CD14-positive monocyte (primary cell): ENCODE measurements at regions not wholly inside any gene's neighbourhood (a gene's known extent, or its start where the extent isn't known, plus 50 kb on each side); places are given as distances from the start of the nearest gene placed in this dataset.

Source experiments
- DNase-seq, 3 donors: peaks; one replicate each; pipeline ENCODE4 v3.0.0-alpha.2; 2011 to 2022
- H2AFZ ChIP-seq: 2 replicates; pipeline ENCODE4 v1.6.0; 2012; ENCODE audit warnings: mild to moderate bottlenecking, low read depth, low read length, inconsistent platforms; ENCODE audit not compliant: insufficient read depth, poor library complexity, severe bottlenecking
- H3K27ac ChIP-seq, 2 donors: 1 replicate in 1 of 2; 2 replicates in 1 of 2; pipeline ENCODE4 v1.5.1; 2012 to 2013; ENCODE audit warnings: low read length in 2 of 2, control low read depth in 1 of 2, inconsistent platforms in 1 of 2, low read depth in 1 of 2, mild to moderate bottlenecking in 1 of 2
- H3K27me3 ChIP-seq, 2 donors: one replicate each; pipeline versions ENCODE4 v1.6.0 to v1.6.1; 2011 to 2013; ENCODE audit warnings: low read length in 2 of 2; ENCODE audit not compliant: control insufficient read depth in 2 of 2, insufficient read depth in 2 of 2
- H3K36me3 ChIP-seq, 2 donors: replicated peaks in 1 of 2; 1 replicate in 1 of 2; 2 replicates in 1 of 2; pipeline versions ENCODE4 v1.5.1 to v1.6.1; 2012 to 2013; ENCODE audit warnings: low read length in 2 of 2, control low read depth in 1 of 2, inconsistent platforms in 1 of 2, mild to moderate bottlenecking in 1 of 2; ENCODE audit not compliant: insufficient read depth in 2 of 2, control insufficient read depth in 1 of 2
- H3K4me1 ChIP-seq, 2 donors: 1 replicate in 1 of 2; 2 replicates in 1 of 2; pipeline versions ENCODE4 v1.5.1 to v1.6.1; 2012 to 2013; ENCODE audit warnings: low read length in 2 of 2, control low read depth in 1 of 2, inconsistent platforms in 1 of 2, mild to moderate bottlenecking in 1 of 2, moderate library complexity in 1 of 2; ENCODE audit not compliant: insufficient read depth in 2 of 2, control insufficient read depth in 1 of 2
- H3K4me2 ChIP-seq: replicated peaks from 2 replicates; pipeline ENCODE3; 2012; ENCODE audit warnings: low read length, moderate library complexity, mild to moderate bottlenecking; ENCODE audit not compliant: poor library complexity, severe bottlenecking; ENCODE audit errors: extremely low read depth
- H3K4me3 ChIP-seq, 3 experiments: fragments of 200-600 bp in 1 of 3; sonication (generic) in 1 of 3; replicated peaks in 1 of 3; 1 replicate in 2 of 3; 2 replicates in 1 of 3; pipeline ENCODE4 v1.5.1; 2011 to 2013; ENCODE audit warnings: low read length in 3 of 3, mild to moderate bottlenecking in 3 of 3, control low read depth in 2 of 3, low read depth in 2 of 3, inconsistent platforms in 1 of 3, moderate library complexity in 1 of 3
- H3K79me2 ChIP-seq: 2 replicates; pipeline ENCODE4 v1.6.0; 2012; ENCODE audit warnings: mild to moderate bottlenecking, control low read depth, inconsistent platforms, low read length, moderate library complexity; ENCODE audit not compliant: insufficient read depth
- H3K9ac ChIP-seq: 2 replicates; pipeline ENCODE4 v1.6.0; 2017; ENCODE audit warnings: low read length, mild to moderate bottlenecking; ENCODE audit not compliant: insufficient read depth, poor library complexity, severe bottlenecking
- H3K9me3 ChIP-seq, 2 donors: replicated peaks in 1 of 2; 1 replicate in 1 of 2; 2 replicates in 1 of 2; pipeline versions ENCODE4 v1.5.1 to v1.6.1; 2012 to 2013; ENCODE audit warnings: low read length in 2 of 2, control low read depth in 1 of 2; ENCODE audit not compliant: control insufficient read depth in 1 of 2, insufficient read depth in 1 of 2
- H4K20me1 ChIP-seq: 2 replicates; pipeline ENCODE4 v1.6.0; 2012; ENCODE audit warnings: mild to moderate bottlenecking, low read length, control low read depth, moderate library complexity; ENCODE audit not compliant: insufficient read depth
- H3K27ac Mint-ChIP-seq, 7 donors: one replicate each; pipeline ENCODE4 v1.8.0; 2020; ENCODE audit warnings: mild to moderate bottlenecking in 7 of 7, mixed read lengths in 7 of 7, moderate library complexity in 6 of 7, inconsistent platforms in 2 of 7
- H3K27me3 Mint-ChIP-seq, 3 donors: one replicate each; pipeline ENCODE4 v1.8.0; 2021 to 2022; ENCODE audit warnings: low read depth in 3 of 3, mild to moderate bottlenecking in 3 of 3, mixed read lengths in 3 of 3, moderate library complexity in 3 of 3, inconsistent platforms in 1 of 3
- H3K36me3 Mint-ChIP-seq, 2 donors: one replicate each; pipeline ENCODE4 v1.8.0; 2020; ENCODE audit warnings: mixed read lengths in 2 of 2, inconsistent platforms in 1 of 2, mild to moderate bottlenecking in 1 of 2
- H3K4me1 Mint-ChIP-seq: one replicate; pipeline ENCODE4 v1.8.0; 2020; ENCODE audit warnings: mild to moderate bottlenecking, mixed read lengths
- H3K4me3 Mint-ChIP-seq, 2 donors: one replicate each; pipeline ENCODE4 v1.8.0; 2020; ENCODE audit warnings: mild to moderate bottlenecking in 2 of 2, mixed read lengths in 2 of 2, moderate library complexity in 1 of 2
- H3K9me3 Mint-ChIP-seq, 7 donors: one replicate each; pipeline ENCODE4 v1.8.0; 2020 to 2022; ENCODE audit warnings: mixed read lengths in 7 of 7, mild to moderate bottlenecking in 6 of 7, moderate library complexity in 6 of 7, inconsistent platforms in 2 of 7
- CTCF ChIP-seq: fragments of 200-600 bp; IDR thresholded peaks from one replicate; pipeline ENCODE4 v1.8.0; 2022; ENCODE audit warnings: antibody characterized with exemption, mild to moderate bottlenecking
- WGBS: methylation state at CpG from one replicate; pipeline ENCODE4 v1.1.5; 2013; ENCODE audit warnings: missing lambda C conversion rate; ENCODE audit not compliant: insufficient coverage; 5-methylcytosine and 5-hydroxymethylcytosine counted together
- intact Hi-C, 2 donors: fragments of 100-400 bp; cut with micrococcal nuclease; formaldehyde crosslinking; loops; one replicate each; pipeline versions ENCODE4 v1.15.0 to v1.15.1; 2023

- whole genome bisulfite sequencing, result no CpG with 5 or more reads among the region's 4 CpGs
- no peak overlapping the region for H3K27ac Mint-ChIP-seq
Observed at GRCh38 chr4:166341992-166342391, 469.0 kb downstream of the TLL1 start.

GRCh38 chr4:166363198-166363597 is 490.2 kb downstream of the TLL1 start:
- intact Hi-C loops, result no loop called here
- Histone ChIP-seq H3K79me2 (no peaks in the 10 kb centered on the region), H3K9me3 (no peaks in the 10 kb centered on the region), H4K20me1 (no peaks in the 10 kb centered on the region), H3K4me1 (no peaks in the 10 kb centered on the region), H3K36me3 (no peaks in the 10 kb centered on the region), H3K9ac (no peak overlapping the region), H3K4me3 (no peak overlapping the region), H3K27me3 (no peaks in the 10 kb centered on the region), H3K27ac (no peak overlapping the region), H2AFZ (no peak overlapping the region), H3K4me2 (no peak overlapping the region)
- WGBS, result no CpG with 5 or more reads among the region's 2 CpGs
- Mint-ChIP-seq H3K9me3 (peaks cover 0 to 7% (median 5%) of the 10 kb centered on the region in 7 donors), H3K4me3 (no peak overlapping the region), H3K36me3 (no peaks in the 10 kb centered on the region), H3K27ac (no peak overlapping the region), H3K4me1 (no peaks in the 10 kb centered on the region), H3K27me3 (no peaks in the 10 kb centered on the region)
- DNase-seq, result no peak
- no peak for TF ChIP-seq CTCF

More at GRCh38 chr4:166341992-166342391, 469.0 kb downstream of the TLL1 start:
- TF ChIP-seq CTCF, result no peak
- Mint-ChIP-seq H3K4me1 (peaks cover 13% of the 10 kb centered on the region), H3K36me3 (no peaks in the 10 kb centered on the region), H3K4me3 (no peak overlapping the region), H3K27me3 (no peaks in the 10 kb centered on the region), H3K9me3 (peaks cover 0 to 4% (median 0%) of the 10 kb centered on the region in 7 donors)
- H3K27ac ChIP-seq, result no peak overlapping the region
- no peaks in the 10 kb centered on the region for H3K79me2 ChIP-seq
- intact Hi-C loops, result no loop called here
- no peaks in the 10 kb centered on the region for H4K20me1 ChIP-seq
- H3K4me1 ChIP-seq, result no peaks in the 10 kb centered on the region
- H3K9ac ChIP-seq, result no peak overlapping the region
- no peak overlapping the region for H3K4me3 ChIP-seq
- DNase-seq, result no peak
- H2AFZ ChIP-seq, result no peak overlapping the region
- no peak overlapping the region for H3K4me2 ChIP-seq
- H3K9me3 ChIP-seq, result no peaks in the 10 kb centered on the region
- H3K36me3 ChIP-seq, result no peaks in the 10 kb centered on the region
- no peaks in the 10 kb centered on the region for H3K27me3 ChIP-seq
